ENCODE measurements at regions not wholly inside any gene's neighbourhood (a gene's known extent, or its start where the extent isn't known, plus 50 kb on each side); places are given as distances from the start of the nearest gene placed in this dataset.
"Not testable (repeated sequence)": the region's sequence is repeated elsewhere in the genome, so short reads cannot be mapped to it uniquely, and the experiment has no call there.

DNA sequence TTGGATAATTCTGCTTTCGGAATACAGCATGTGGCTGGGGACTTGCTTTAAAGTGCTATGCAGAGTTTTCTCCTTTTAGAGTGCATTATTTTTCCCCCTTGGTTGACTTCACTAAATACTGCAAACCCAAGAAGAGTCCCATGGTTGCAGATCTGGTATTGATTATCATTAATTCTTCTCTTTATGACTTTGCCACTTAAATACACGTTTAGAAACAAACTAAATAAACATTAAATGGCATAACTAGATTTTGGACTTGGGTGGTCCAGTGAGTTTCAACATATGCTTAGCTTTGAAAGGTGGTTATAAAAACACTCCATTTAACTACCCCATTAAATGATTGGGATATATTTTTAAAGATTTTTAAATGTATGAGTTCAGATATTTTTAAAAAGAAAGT, 279.2 kb downstream of the SOX4 start:
- no peak for DNase-seq (ENCODE audit: low read depth in 4 of 4, low spot score in 3 of 4)

DNA sequence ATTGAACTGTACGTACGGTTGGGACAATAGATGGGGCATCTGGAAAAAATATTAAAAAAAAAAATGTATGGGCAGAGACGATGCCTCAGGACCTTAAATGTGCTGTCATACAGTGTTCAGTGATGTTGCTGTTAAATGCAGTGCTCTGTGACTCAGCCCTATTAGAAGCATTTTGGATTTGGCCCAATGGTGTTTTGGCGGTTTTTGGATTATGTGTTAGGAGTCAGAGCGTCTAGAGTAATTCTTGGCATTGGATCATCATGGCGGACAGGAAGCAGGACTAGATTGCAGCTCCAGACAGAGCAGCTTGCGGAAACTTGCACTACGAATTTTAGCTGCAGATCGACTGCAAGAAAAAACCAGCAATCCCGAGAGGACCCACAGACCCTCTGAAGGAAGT, 280.0 kb downstream of the SOX4 start:
- no peak for DNase-seq (ENCODE audit: low read depth in 4 of 4, low spot score in 3 of 4)

DNA sequence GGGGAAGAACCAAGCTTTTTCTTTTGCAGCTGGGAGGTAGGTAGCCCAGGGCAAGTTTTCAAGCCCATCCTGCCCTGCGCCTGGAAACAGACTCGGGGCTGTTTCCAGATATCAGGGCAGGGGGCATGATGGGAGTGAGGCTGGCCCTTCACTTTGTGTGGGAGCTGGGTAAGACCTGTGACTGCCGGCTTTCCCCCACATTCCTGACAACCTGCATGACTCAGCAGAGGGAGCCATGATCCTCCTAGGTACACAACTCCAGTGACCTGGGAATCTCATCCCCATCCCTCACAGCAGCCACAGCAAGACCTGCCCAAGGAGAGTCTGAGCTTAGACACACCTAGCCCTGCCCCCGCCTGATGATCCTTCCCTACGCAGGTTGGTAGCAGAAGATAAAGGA, 280.8 kb downstream of the SOX4 start:
- no peak for DNase-seq (ENCODE audit: low read depth in 4 of 4, low spot score in 3 of 4)

- DNase-seq (ENCODE audit: low read depth in 4 of 4, low spot score in 3 of 4), result not testable (repeated sequence)
Measured at GRCh38 chr6:21877037-21877436, 283.5 kb downstream of the SOX4 start.

GRCh38 chr6:21880249-21880648, 286.7 kb downstream of the SOX4 start:
- not testable (repeated sequence) for DNase-seq (ENCODE audit: low read depth in 4 of 4, low spot score in 3 of 4)

- no peak for DNase-seq (ENCODE audit: low read depth in 4 of 4, low spot score in 3 of 4)
Measured at GRCh38 chr6:21881969-21882465, 288.5 kb downstream of the SOX4 start.

DNA sequence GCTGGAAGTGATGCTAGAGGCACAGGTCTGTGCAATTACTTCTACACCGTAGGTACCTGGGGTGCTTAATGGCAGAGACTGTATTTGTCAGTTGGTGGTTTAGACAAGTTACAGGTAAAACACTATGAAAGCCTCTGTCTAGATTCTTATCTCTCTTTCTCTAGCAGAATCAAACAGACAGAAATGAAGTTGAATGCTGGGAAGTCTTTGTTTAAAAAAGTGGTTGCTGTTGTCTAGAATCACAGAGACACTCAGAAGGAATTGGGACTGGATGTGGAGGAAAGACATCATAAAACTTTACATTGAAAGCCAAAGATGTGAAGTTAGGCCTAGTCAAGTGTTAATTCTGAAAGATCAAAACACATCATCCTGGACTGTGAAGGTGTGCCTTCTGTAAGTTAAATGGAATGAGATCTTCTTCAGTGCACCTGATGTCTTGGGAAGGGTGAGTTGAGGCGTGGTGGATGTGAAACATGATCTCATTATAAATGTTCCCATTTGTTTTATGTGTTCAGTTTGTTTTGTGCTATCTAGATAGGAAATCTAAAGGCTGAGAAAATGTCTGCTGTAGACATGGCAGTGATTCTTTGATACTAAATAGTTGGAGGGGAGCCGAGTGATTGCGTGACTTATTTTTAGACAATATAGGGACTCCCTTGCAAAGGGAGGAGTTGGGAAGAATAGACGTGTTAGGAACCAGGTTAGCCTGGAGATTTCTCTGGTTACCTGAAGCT, 290.2 kb downstream of the SOX4 start:
- no peak for DNase-seq (ENCODE audit: low read depth in 4 of 4, low spot score in 3 of 4)

DNA sequence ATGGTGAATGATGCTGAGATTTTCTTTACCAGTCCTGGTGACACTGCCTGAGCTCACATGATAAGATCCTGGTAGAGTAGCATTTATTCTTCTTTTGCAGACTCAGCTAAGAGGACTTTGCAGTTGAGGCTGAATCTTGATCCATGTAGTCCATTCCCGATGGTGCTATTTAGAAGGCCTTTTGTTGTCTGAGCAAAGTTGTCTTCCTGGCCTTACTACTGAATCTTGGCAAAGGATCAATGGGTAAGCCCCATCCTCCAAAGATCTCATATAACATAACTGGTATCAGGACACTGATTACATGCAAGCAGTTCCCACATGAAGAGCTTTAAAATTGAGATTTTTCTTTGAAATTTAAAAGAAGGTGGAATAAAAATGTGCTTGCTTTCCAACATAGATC, 291.6 kb downstream of the SOX4 start:
- no peak for DNase-seq (ENCODE audit: low read depth in 4 of 4, low spot score in 3 of 4)

- DNase-seq (ENCODE audit: low read depth in 4 of 4, low spot score in 3 of 4), result peak in 2 of 4 donors; percentile 36 to 59
Measured at GRCh38 chr6:21885532-21886114, 292.1 kb downstream of the SOX4 start.

DNA sequence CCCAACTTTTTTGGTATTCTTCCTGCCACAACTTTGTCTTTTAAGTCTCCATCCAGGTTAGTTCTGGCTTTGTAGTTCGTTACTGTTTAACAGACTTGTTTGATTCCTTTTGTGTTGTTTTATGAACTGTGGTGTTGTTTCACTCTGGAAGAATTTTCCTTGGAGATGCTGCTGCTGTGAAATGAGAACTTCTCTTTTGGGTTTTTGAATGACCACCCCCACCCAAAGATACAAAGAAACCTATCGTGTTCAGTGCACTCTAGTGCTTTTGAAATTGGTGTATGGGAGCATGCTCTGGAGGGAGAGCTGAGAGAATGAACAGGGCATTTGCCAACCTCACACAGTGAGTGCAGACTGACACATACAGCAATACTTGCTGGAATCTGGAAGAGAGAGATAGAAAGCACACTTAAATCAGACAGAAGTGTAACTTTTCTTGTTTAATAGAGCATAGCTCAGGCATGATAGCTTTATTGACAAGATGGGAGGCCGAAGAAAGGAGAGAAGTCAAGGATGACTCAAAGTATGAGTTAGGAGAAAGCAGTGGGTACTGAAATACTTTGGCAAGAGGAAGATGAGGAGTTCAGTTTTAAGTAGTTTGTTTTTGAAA, 293.1 kb downstream of the SOX4 start:
- peak in 1 of 4 donors; percentile 62 for DNase-seq (ENCODE audit: low read depth in 4 of 4, low spot score in 3 of 4)

DNA sequence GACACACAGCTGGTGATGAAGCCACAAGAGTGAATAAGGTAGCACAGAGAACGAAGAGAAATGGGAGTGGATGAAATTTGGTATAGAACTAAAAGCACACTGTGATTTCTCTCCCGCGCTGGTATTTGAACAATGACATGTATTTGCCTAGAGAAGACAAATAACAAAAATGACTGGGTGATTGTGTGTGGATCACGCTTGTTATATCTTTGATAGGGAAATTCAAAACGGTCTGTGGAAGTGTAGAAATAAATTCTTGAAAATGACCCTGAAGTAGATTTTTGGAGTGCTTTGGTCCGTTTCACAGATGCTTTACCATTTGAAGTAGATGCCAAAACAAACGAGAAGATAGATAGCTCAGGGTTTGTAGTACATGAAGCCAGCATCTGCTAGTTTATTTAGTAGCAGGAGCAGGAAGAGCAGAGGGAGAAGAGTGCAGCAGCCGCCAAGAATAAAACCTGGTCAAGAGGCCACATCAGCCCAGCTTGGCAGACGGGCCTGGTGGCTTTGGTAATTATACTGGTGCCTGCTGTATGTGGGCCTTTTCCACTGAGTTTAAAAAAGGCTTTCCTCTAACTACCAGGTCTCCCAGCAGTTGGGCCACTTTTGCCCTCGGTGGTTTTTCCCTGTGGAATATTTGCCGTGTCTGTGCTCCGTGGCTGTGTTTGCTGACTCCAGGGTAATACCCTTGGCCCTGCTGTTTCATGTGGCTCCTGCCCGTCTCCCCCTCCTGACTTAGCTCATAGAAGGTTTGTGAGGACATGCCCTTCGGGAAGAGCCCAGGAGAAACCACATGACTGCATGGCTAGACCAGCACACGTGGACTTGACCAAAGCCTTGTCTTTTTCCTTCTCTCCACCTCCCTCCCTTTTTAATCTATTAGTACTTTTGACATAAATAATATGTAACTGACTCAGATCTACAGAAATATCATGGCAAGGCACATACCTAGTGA, 294.0 kb downstream of the SOX4 start:
- DNase-seq (ENCODE audit: low read depth in 4 of 4, low spot score in 3 of 4), result peak in 2 of 4 donors; percentile 27 to 50

- no peak for DNase-seq (ENCODE audit: low read depth in 4 of 4, low spot score in 3 of 4)
Measured at GRCh38 chr6:21891080-21891479, 297.5 kb downstream of the SOX4 start.

GRCh38 chr6:21893793-21894192, 300.2 kb downstream of the SOX4 start:
- no peak for DNase-seq (ENCODE audit: low read depth in 4 of 4, low spot score in 3 of 4)

GRCh38 chr6:21895555-21895954, 302.0 kb downstream of the SOX4 start:
- DNase-seq (ENCODE audit: low read depth in 4 of 4, low spot score in 3 of 4), result no peak

- no peak for DNase-seq (ENCODE audit: low read depth in 4 of 4, low spot score in 3 of 4)
Measured at GRCh38 chr6:21898107-21898796, 304.7 kb downstream of the SOX4 start.

DNA sequence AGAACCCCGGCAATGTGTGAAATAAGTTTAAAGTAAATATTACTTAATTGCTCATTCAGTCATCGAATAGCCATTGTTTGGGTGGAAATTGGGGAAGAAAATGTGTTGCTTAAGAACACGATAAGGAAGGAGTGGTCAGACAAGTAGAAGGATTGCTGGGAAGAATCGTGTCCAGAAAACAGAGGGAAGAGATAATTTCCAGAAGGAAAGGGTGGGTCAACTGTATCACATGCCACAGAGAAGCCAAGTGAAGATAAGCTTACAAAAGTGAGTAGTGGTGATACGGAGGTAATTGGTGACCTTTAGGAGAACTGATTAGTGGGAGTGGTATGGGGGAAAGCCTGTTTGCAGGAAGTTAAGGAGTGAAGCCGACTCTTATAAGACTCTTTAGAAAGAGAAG, 306.2 kb downstream of the SOX4 start:
- no peak for DNase-seq (ENCODE audit: low read depth in 4 of 4, low spot score in 3 of 4)

- no peak for DNase-seq (ENCODE audit: low read depth in 4 of 4, low spot score in 3 of 4)
Measured at GRCh38 chr6:21900730-21901129, 307.2 kb downstream of the SOX4 start.

- no peak for DNase-seq (ENCODE audit: low read depth in 4 of 4, low spot score in 3 of 4)
Measured at GRCh38 chr6:21902628-21903169, 309.1 kb downstream of the SOX4 start.

DNA sequence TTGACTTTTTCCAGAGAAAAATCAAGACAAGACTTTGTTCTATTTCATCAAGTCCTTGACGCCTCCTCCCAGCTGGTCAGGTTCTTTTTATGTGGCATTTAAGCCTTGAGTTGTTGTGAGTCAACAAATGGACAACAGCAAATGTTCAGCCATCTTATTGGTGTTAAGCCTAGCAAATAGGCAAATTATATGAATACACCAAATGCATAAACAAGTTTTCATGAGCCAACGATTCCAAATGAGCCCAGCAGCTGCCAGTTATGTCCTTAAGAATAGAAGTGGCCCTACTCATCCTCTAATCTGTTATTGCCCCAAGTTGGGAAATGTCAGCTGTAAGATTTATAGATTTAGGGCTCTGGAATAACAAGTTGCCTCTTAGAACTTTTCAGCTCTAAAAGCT, 312.0 kb downstream of the SOX4 start:
- no peak for DNase-seq (ENCODE audit: low read depth in 4 of 4, low spot score in 3 of 4)

DNA sequence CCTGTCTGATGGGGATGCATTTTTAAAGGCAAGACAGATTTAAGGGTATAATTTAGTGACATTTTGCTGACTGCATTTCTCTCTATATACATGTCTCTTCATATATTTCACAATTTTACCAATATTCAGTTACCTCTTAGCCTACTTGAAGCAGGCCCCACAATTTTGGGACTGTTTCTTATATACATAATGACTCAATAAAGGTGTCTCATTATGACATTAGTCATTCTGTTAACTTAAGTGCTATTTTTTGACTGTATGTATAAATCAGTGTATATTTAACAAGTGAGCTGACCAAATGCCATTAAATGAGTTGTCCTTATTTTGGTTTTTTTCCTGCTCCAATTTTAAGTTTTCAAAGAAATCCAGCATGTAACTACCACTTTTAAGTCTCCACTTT, 313.3 kb downstream of the SOX4 start:
- DNase-seq (ENCODE audit: low read depth in 4 of 4, low spot score in 3 of 4), result no peak

Measured in right renal pelvis (tissue), 4 donors.